K562 (cell line): ENCODE measurements at regions not wholly inside any gene's neighbourhood (a gene's known extent, or its start where the extent isn't known, plus 50 kb on each side); places are given as distances from the start of the nearest gene placed in this dataset.
A peak's percentile ranks its signal among the peaks of the same experiment; 100 is the strongest.

Experiments
- ATAC-seq: fragments of 200-7000 bp; cut with Tn5 transposase; 3 replicates; pipeline ENCODE4 v1.9.1; 2020; ENCODE audit warnings: moderate library complexity
- BruUV-seq: library from RNA; stranded (reverse); fragments of 400-500 nt; replicated peaks from 2 replicates; lab custom pipeline; 2021; lab: Mats Ljungman, UMichigan
- CTCF ChIA-PET: fragments of 300-600 bp; formaldehyde crosslinking; extraction: SDS; loops from one replicate; lab custom pipeline; 2021; ENCODE audit warnings: low intra/inter-chr PET ratio; lab: Yijun Ruan, JAX
- POLR2A ChIA-PET: fragments of 300-600, 350-650 bp; sonication (Branson Sonifier 250); formaldehyde crosslinking; extraction: SDS; loops from one replicate; lab custom pipeline; 2021; ENCODE audit warnings: antibody characterized with exemption, inconsistent platforms; lab: Yijun Ruan, JAX
- DNase-seq, 4 experiments: peaks; one replicate each; pipeline versions ENCODE4 v3.0.0 to v3.0.0-alpha.2; 2011 to 2018; ENCODE audit warnings: low spot score in 3 of 4, mixed read lengths in 3 of 4; ENCODE audit errors: extremely low read depth in 1 of 4
- FAIRE-seq: peaks from 2 replicates; lab custom pipeline; 2011; peaks lifted over from hg19 to GRCh38; lab: Jason Lieb, UNC
- H2AFZ ChIP-seq: 2 replicates; pipeline ENCODE4 v1.6.0; 2011; ENCODE audit warnings: low read depth, low read length, control low read depth, inconsistent platforms
- H3K27ac ChIP-seq: fragments of 200-600 bp; 3 replicates; pipeline ENCODE4 v1.8.0; 2011; ENCODE audit warnings: low read depth, mild to moderate bottlenecking, control low read depth, inconsistent platforms, low read length, moderate library complexity, mixed read lengths; ENCODE audit errors: extremely low read depth
- H3K27me3 ChIP-seq, 2 experiments: fragments of 300-600 bp in 1 of 2; 2 replicates in 1 of 2; 3 replicates in 1 of 2; pipeline versions ENCODE4 v1.6.0 to v1.8.0; 2011; ENCODE audit warnings: inconsistent platforms in 2 of 2, low read length in 2 of 2, mild to moderate bottlenecking in 1 of 2, mixed read lengths in 1 of 2, moderate library complexity in 1 of 2; ENCODE audit not compliant: control insufficient read depth in 2 of 2, insufficient read depth in 2 of 2
- H3K36me3 ChIP-seq: fragments of 300-600 bp; 3 replicates; pipeline ENCODE4 v1.8.0; 2011; ENCODE audit warnings: mild to moderate bottlenecking, low read length, inconsistent platforms; ENCODE audit not compliant: control insufficient read depth, insufficient read depth
- H3K4me1 ChIP-seq, 2 experiments: fragments of 200-600 bp in 1 of 2; replicated peaks in 1 of 2; 2 replicates in 1 of 2; 3 replicates in 1 of 2; pipeline versions ENCODE4 v1.5.1 to v1.8.0; 2011; ENCODE audit warnings: inconsistent platforms in 2 of 2, low read length in 2 of 2, mild to moderate bottlenecking in 1 of 2, mixed read lengths in 1 of 2, moderate library complexity in 1 of 2; ENCODE audit not compliant: control insufficient read depth in 2 of 2, insufficient read depth in 2 of 2
- H3K4me2 ChIP-seq: 2 replicates; pipeline ENCODE4 v1.6.1; 2011; ENCODE audit warnings: low read length, control low read depth, inconsistent platforms, mixed read lengths; ENCODE audit not compliant: insufficient read depth
- H3K4me3 ChIP-seq: fragments of 200-600 bp; sonication (generic), shearing (Covaris generic); 2 replicates; pipeline ENCODE4 v1.5.1; 2016; ENCODE audit warnings: control low read depth, inconsistent platforms
- H3K79me2 ChIP-seq: fragments of 200-600 bp; 3 replicates; pipeline ENCODE4 v1.8.0; 2011; ENCODE audit warnings: low read length, inconsistent platforms; ENCODE audit not compliant: control insufficient read depth, insufficient read depth
- H3K9ac ChIP-seq, 2 experiments: 2 replicates each; pipeline versions ENCODE4 v1.6.0 to v1.6.1; 2011; ENCODE audit warnings: low read depth in 2 of 2, low read length in 2 of 2, control low read depth in 1 of 2, inconsistent platforms in 1 of 2, mild to moderate bottlenecking in 1 of 2, mixed read lengths in 1 of 2; ENCODE audit not compliant: insufficient read depth in 1 of 2
- H3K9me1 ChIP-seq: one replicate; pipeline ENCODE4 v1.6.0; 2011; ENCODE audit warnings: inconsistent platforms, mild to moderate bottlenecking, low read length, moderate library complexity; ENCODE audit not compliant: control insufficient read depth, insufficient read depth
- H3K9me3 ChIP-seq: replicated peaks from 2 replicates; pipeline ENCODE4 v1.5.1; 2011; ENCODE audit warnings: low read depth, low read length, inconsistent platforms; ENCODE audit not compliant: control insufficient read depth, insufficient read depth
- H4K20me1 ChIP-seq: replicated peaks from 2 replicates; pipeline ENCODE4 v1.6.1; 2011; ENCODE audit warnings: low read length, inconsistent platforms, mixed read lengths; ENCODE audit not compliant: control insufficient read depth, insufficient read depth
- ATF7 ChIP-seq: fragments of 450-650 bp; IDR thresholded peaks from 2 replicates; pipeline ENCODE4 v1.7.1; 2014; ENCODE audit warnings: mild to moderate bottlenecking, moderate library complexity
- BCL6 ChIP-seq: fragments of 250-450 bp; sonication (Bioruptor Pico); IDR thresholded peaks from 2 replicates; pipeline ENCODE4 v1.4.0; 2020
- C11orf30 ChIP-seq: fragments of 450-650 bp; IDR thresholded peaks from 2 replicates; pipeline ENCODE4 v1.6.1; 2016; ENCODE audit warnings: low read depth, mild to moderate bottlenecking
- CEBPG ChIP-seq, 3 experiments: fragments of 200-800 bp in 1 of 3; sonication (Bioruptor generic) in 1 of 3; sonication (generic) in 1 of 3; formaldehyde crosslinking in 1 of 3; IDR thresholded peaks in 2 of 3; conservative IDR thresholded peaks in 1 of 3; 2 replicates each; pipeline versions ENCODE4 v1.6.1 to v1.8.0; 2016 to 2022; ENCODE audit warnings: missing compliant biosample characterization in 2 of 3, missing genetic modification characterization in 2 of 3, mild to moderate bottlenecking in 1 of 3, missing genetic modification reagents in 1 of 3
- DMBX1 ChIP-seq: fragments of 250-450 bp; sonication (Bioruptor Pico); IDR thresholded peaks from 2 replicates; pipeline ENCODE4 v1.8.0; 2022; ENCODE audit warnings: inconsistent platforms, mild to moderate bottlenecking, moderate library complexity, borderline replicate concordance
- HDAC3 ChIP-seq: fragments of 450-650 bp; IDR thresholded peaks from 2 replicates; pipeline ENCODE4 v1.6.1; 2018; ENCODE audit warnings: borderline replicate concordance, mild to moderate bottlenecking, moderate library complexity; ENCODE audit not compliant: partially characterized antibody
- MAFF ChIP-seq: IDR thresholded peaks from 2 replicates; pipeline ENCODE4 v1.6.1; 2012; ENCODE audit warnings: low read length, improper control_type of control experiment
- MAFG ChIP-seq: fragments of 450-650 bp; conservative IDR thresholded peaks from 2 replicates; pipeline ENCODE4 v1.6.1; 2016; ENCODE audit warnings: missing genetic modification characterization, missing compliant biosample characterization
- NR1H2 ChIP-seq: sonication (generic); formaldehyde crosslinking; IDR thresholded peaks from 2 replicates; pipeline ENCODE4 v1.4.0; 2020; ENCODE audit warnings: mild to moderate bottlenecking, missing genetic modification reagents
- SMARCA5 ChIP-seq: fragments of 450-650 bp; IDR thresholded peaks from 2 replicates; pipeline ENCODE4 v1.6.1; 2016
- SP1 ChIP-seq: sonication (generic); formaldehyde crosslinking; IDR thresholded peaks from 2 replicates; pipeline ENCODE4 v1.8.1; 2022; ENCODE audit warnings: mild to moderate bottlenecking, missing genetic modification reagents
- TBP ChIP-seq: optimal IDR thresholded peaks from 2 replicates; pipeline ENCODE3; 2011; ENCODE audit warnings: low read depth, low read length, improper control_type of control experiment
- U2AF1 ChIP-seq: fragments of 200-400 bp; formaldehyde crosslinking; optimal IDR thresholded peaks from 2 replicates; pipeline ENCODE3; 2017; ENCODE audit warnings: mild to moderate bottlenecking, low read depth, low read length, moderate library complexity
- ZNF316 ChIP-seq: fragments of 450-650 bp; IDR thresholded peaks from 2 replicates; pipeline ENCODE4 v1.6.1; 2016
- ZNF436 ChIP-seq: fragments of 250-450, 450-650 bp; sonication (Bioruptor Pico); formaldehyde crosslinking; IDR thresholded peaks from 2 replicates; pipeline ENCODE4 v1.7.0; 2020; ENCODE audit warnings: mild to moderate bottlenecking
- WGBS: fragments of 100-300 bp; shearing (Covaris generic); methylation state at CpG from one replicate; pipeline ENCODE4 v1.1.6; 2016; ENCODE audit warnings: low coverage, mixed read lengths; ENCODE audit not compliant: insufficient coverage; ENCODE audit errors: missing lambda C conversion rate; 5-methylcytosine and 5-hydroxymethylcytosine counted together
- in situ Hi-C: fragments of 300-500 bp; cut with MboI; formaldehyde crosslinking; loops from 4 replicates; pipeline ENCODE4 v1.15.0; 2018; ENCODE audit warnings: inconsistent platforms, mixed read lengths
- intact Hi-C: fragments of 100-400 bp; cut with micrococcal nuclease; formaldehyde crosslinking; loops from 2 replicates; pipeline ENCODE4 v1.14.2; 2022
- TF ChIP-seq, protein P1 (sequence below): fragments of 250-450 bp; sonication (Bioruptor Pico); IDR thresholded peaks from 2 replicates; pipeline ENCODE4 v1.4.0; 2020; ENCODE audit warnings: mild to moderate bottlenecking, moderate library complexity, borderline replicate concordance

DNA sequence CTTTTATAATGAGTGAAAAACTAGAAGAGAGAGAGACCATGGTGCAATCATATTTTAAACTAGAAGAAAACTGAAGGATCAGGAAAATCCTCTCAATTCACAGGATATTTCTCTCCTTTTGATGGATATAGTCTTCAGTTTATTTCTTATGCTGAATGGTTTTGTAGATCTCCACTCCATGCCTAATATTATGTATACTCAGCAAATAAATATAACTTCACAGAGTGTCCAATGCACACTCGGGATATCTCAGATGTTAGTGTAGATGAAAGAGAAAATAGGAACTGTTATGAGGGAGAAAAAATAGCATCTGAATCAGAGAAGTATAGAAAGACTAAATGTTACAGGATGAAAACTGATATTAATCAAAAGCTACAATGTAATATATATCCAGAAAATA is 1324.5 kb upstream of the PIK3C3 start:
- intact Hi-C loops (no loop called here), in situ Hi-C loops (no loop called here)
- H3K9ac ChIP-seq = no peak overlapping the region
- H3K79me2 ChIP-seq = no peaks in the 10 kb centered on the region
- H3K9me1 ChIP-seq = no peaks in the 10 kb centered on the region
- H4K20me1 ChIP-seq = no peaks in the 10 kb centered on the region
- TF ChIP-seq ZNF316 (peak; percentile 44; the same call in 1 of the 2 replicates), MAFG (tag) (0 out of 2 replicates have a peak, but pooled peaks have one; percentile 6), MAFF (peak; percentile 43; the same call in 1 of the 2 replicates), SP1 (CRISPR knock-in tag) (no peak), U2AF1 (no peak), TBP (no peak), C11orf30 (peak; percentile 6; the same call in 1 of the 2 replicates)
- no peaks in the 10 kb centered on the region for H3K4me1 ChIP-seq
- BruUV-seq = no TSS peak
- DNase-seq (no peak), ATAC-seq (no peak), FAIRE-seq (no peak)
- no peak overlapping the region for H3K27ac ChIP-seq
- POLR2A ChIA-PET = no interaction called here
- H3K36me3 ChIP-seq = no peaks in the 10 kb centered on the region
- CTCF ChIA-PET = no interaction called here
- H2AFZ ChIP-seq = no peak overlapping the region
- H3K4me3 ChIP-seq = no peak overlapping the region
- WGBS = 0% methylated on average over 1 of the region's 1 CpG
- no peaks in the 10 kb centered on the region for H3K27me3 ChIP-seq
- H3K9me3 ChIP-seq = no peaks in the 10 kb centered on the region
- H3K4me2 ChIP-seq = no peak overlapping the region

DNA sequence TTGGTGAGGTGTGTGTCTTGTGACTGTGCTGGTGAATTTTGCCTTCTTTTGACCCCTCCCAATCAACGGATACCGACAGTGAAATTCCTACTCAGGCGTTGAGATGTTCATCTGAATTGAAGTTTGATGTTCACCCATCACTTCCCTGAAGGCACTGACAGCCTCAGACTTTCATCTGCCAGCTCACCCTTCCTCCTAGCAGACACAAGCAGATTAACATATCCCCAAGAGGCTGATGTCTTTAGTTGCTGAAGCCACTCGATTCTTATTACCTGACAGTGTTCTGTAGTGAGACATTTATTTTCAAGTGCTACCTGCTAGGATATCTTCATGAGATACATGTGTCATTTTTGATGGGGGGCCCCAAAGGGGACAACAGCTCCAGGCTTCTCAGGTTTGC is 1330.1 kb upstream of the PIK3C3 start:
- ChIA-PET CTCF (no interaction called here), POLR2A (no interaction called here)
- ATAC-seq (no peak), DNase-seq (no peak), FAIRE-seq (no peak)
- H2AFZ ChIP-seq = no peak overlapping the region
- H3K4me1 ChIP-seq = no peaks in the 10 kb centered on the region
- H3K4me2 ChIP-seq = no peak overlapping the region
- no peaks in the 10 kb centered on the region for H3K27me3 ChIP-seq
- H3K4me3 ChIP-seq = no peak overlapping the region
- 2% methylated on average over 4 of the region's 4 CpGs for WGBS
- in situ Hi-C loops (no loop called here), intact Hi-C loops (no loop called here)
- BruUV-seq = no TSS peak
- no peaks in the 10 kb centered on the region for H3K36me3 ChIP-seq
- H3K9me1 ChIP-seq = no peaks in the 10 kb centered on the region
- no peaks in the 10 kb centered on the region for H3K79me2 ChIP-seq
- no peak overlapping the region for H3K9ac ChIP-seq
- no peak overlapping the region for H3K27ac ChIP-seq
- no peaks in the 10 kb centered on the region; the same call in 1 of the 2 replicates for H3K9me3 ChIP-seq
- H4K20me1 ChIP-seq = no peaks in the 10 kb centered on the region
- TF ChIP-seq, protein P1, sequence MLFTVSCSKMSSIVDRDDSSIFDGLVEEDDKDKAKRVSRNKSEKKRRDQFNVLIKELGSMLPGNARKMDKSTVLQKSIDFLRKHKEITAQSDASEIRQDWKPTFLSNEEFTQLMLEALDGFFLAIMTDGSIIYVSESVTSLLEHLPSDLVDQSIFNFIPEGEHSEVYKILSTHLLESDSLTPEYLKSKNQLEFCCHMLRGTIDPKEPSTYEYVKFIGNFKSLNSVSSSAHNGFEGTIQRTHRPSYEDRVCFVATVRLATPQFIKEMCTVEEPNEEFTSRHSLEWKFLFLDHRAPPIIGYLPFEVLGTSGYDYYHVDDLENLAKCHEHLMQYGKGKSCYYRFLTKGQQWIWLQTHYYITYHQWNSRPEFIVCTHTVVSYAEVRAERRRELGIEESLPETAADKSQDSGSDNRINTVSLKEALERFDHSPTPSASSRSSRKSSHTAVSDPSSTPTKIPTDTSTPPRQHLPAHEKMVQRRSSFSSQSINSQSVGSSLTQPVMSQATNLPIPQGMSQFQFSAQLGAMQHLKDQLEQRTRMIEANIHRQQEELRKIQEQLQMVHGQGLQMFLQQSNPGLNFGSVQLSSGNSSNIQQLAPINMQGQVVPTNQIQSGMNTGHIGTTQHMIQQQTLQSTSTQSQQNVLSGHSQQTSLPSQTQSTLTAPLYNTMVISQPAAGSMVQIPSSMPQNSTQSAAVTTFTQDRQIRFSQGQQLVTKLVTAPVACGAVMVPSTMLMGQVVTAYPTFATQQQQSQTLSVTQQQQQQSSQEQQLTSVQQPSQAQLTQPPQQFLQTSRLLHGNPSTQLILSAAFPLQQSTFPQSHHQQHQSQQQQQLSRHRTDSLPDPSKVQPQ (CRISPR knock-in tag) = no peak
- TF ChIP-seq ZNF436 (CRISPR knock-in tag) (no peak), NR1H2 (CRISPR knock-in tag) (no peak), SMARCA5 (no peak), HDAC3 (no peak), BCL6 (no peak), CEBPG (CRISPR knock-in tag; IDR thresholded peaks at IDR 0.05) (no peak), CEBPG (tag; conservative IDR thresholded peaks at IDR 0.05 in 1 of 2, IDR thresholded peaks at IDR 0.05 in 1 of 2) (no peak), DMBX1 (no peak), ATF7 (no peak)
